ENCODE measurements at regions not wholly inside any gene's neighbourhood (a gene's known extent, or its start where the extent isn't known, plus 50 kb on each side); places are given as distances from the start of the nearest gene placed in this dataset.
A peak's percentile ranks its signal among the peaks of the same experiment; 100 is the strongest.
"Not testable (repeated sequence)": the region's sequence is repeated elsewhere in the genome, so short reads cannot be mapped to it uniquely, and the experiment has no call there.

- H3K4me3 ChIP-seq (ENCODE audit: low read depth in 1 of 5, low read length in 5 of 5) = no peak overlapping the region
- H3K9me3 ChIP-seq (ENCODE audit: control insufficient read depth in 5 of 5, low read length in 5 of 5) = no peaks in the 10 kb centered on the region
- H3K4me1 ChIP-seq (ENCODE audit: control insufficient read depth in 5 of 5, insufficient read depth in 5 of 5, low read length in 5 of 5) = no peaks in the 10 kb centered on the region
- no peak overlapping the region for H3K27ac ChIP-seq (ENCODE audit: low read depth, low read length)
- H3K36me3 ChIP-seq (ENCODE audit: control insufficient read depth in 5 of 5, insufficient read depth in 5 of 5, low read length in 5 of 5) = no peaks in the 10 kb centered on the region
- H3K9ac ChIP-seq (ENCODE audit: low read length in 5 of 5) = no peak overlapping the region
- no peaks in the 10 kb centered on the region for H3K27me3 ChIP-seq (ENCODE audit: control insufficient read depth in 5 of 5, insufficient read depth in 4 of 5, low read length in 5 of 5)
Observed at GRCh38 chr6:141906569-141907080, 226.1 kb upstream of the GJE1 start.

GRCh38 chr6:141890661-141891060 lies 242.1 kb upstream of the GJE1 start:
- H3K4me1 ChIP-seq (ENCODE audit: control insufficient read depth in 5 of 5, insufficient read depth in 5 of 5, low read length in 5 of 5) = no peaks in the 10 kb centered on the region
- peaks cover 0 to 10% (median 3%) of the 10 kb centered on the region in 5 donors for H3K9me3 ChIP-seq (ENCODE audit: control insufficient read depth in 5 of 5, low read length in 5 of 5)
- H3K27ac ChIP-seq (ENCODE audit: low read depth, low read length) = no peak overlapping the region
- H3K36me3 ChIP-seq (ENCODE audit: control insufficient read depth in 5 of 5, insufficient read depth in 5 of 5, low read length in 5 of 5) = no peaks in the 10 kb centered on the region
- H3K27me3 ChIP-seq (ENCODE audit: control insufficient read depth in 5 of 5, insufficient read depth in 4 of 5, low read length in 5 of 5) = no peaks in the 10 kb centered on the region
- H3K4me3 ChIP-seq (ENCODE audit: low read depth in 1 of 5, low read length in 5 of 5) = no peak overlapping the region
- no peak overlapping the region for H3K9ac ChIP-seq (ENCODE audit: low read length in 5 of 5)

- no peaks in the 10 kb centered on the region for H3K4me1 ChIP-seq (ENCODE audit: control insufficient read depth in 5 of 5, insufficient read depth in 5 of 5, low read length in 5 of 5)
- H3K9ac ChIP-seq (ENCODE audit: low read length in 5 of 5) = no peak overlapping the region
- no peak overlapping the region for H3K27ac ChIP-seq (ENCODE audit: low read depth, low read length)
- no peaks in the 10 kb centered on the region for H3K36me3 ChIP-seq (ENCODE audit: control insufficient read depth in 5 of 5, insufficient read depth in 5 of 5, low read length in 5 of 5)
- H3K9me3 ChIP-seq (ENCODE audit: control insufficient read depth in 5 of 5, low read length in 5 of 5) = peaks cover 0 to 21% (median 7%) of the 10 kb centered on the region in 5 donors
- H3K4me3 ChIP-seq (ENCODE audit: low read depth in 1 of 5, low read length in 5 of 5) = no peak overlapping the region
- no peaks in the 10 kb centered on the region for H3K27me3 ChIP-seq (ENCODE audit: control insufficient read depth in 5 of 5, insufficient read depth in 4 of 5, low read length in 5 of 5)
Observed at GRCh38 chr6:141884850-141885249, 247.9 kb upstream of the GJE1 start.

- Histone ChIP-seq H3K9ac (ENCODE audit: low read length in 5 of 5) (no peak overlapping the region), H3K4me1 (ENCODE audit: control insufficient read depth in 5 of 5, insufficient read depth in 5 of 5, low read length in 5 of 5) (peaks cover 0 to 29% (median 9%) of the 10 kb centered on the region in 5 donors), H3K4me3 (ENCODE audit: low read depth in 1 of 5, low read length in 5 of 5) (peak overlapping the region in 1 of 5 donors; percentile 5), H3K27me3 (ENCODE audit: control insufficient read depth in 5 of 5, insufficient read depth in 4 of 5, low read length in 5 of 5) (no peaks in the 10 kb centered on the region), H3K9me3 (ENCODE audit: control insufficient read depth in 5 of 5, low read length in 5 of 5) (no peaks in the 10 kb centered on the region), H3K27ac (ENCODE audit: low read depth, low read length) (no peak overlapping the region), H3K36me3 (ENCODE audit: control insufficient read depth in 5 of 5, insufficient read depth in 5 of 5, low read length in 5 of 5) (no peaks in the 10 kb centered on the region)
Observed at GRCh38 chr6:141878686-141879085, 254.0 kb upstream of the GJE1 start.

GRCh38 chr6:141877275-141877983 lies 255.3 kb upstream of the GJE1 start:
- peak overlapping the region; percentile 32 for H3K27ac ChIP-seq (ENCODE audit: low read depth, low read length)
- no peaks in the 10 kb centered on the region for H3K36me3 ChIP-seq (ENCODE audit: control insufficient read depth in 5 of 5, insufficient read depth in 5 of 5, low read length in 5 of 5)
- H3K9me3 ChIP-seq (ENCODE audit: control insufficient read depth in 5 of 5, low read length in 5 of 5) = no peaks in the 10 kb centered on the region
- no peaks in the 10 kb centered on the region for H3K27me3 ChIP-seq (ENCODE audit: control insufficient read depth in 5 of 5, insufficient read depth in 4 of 5, low read length in 5 of 5)
- H3K4me1 ChIP-seq (ENCODE audit: control insufficient read depth in 5 of 5, insufficient read depth in 5 of 5, low read length in 5 of 5) = peaks cover 0 to 29% (median 9%) of the 10 kb centered on the region in 5 donors
- H3K4me3 ChIP-seq (ENCODE audit: low read depth in 1 of 5, low read length in 5 of 5) = no peak overlapping the region
- H3K9ac ChIP-seq (ENCODE audit: low read length in 5 of 5) = no peak overlapping the region

GRCh38 chr6:141874930-141875602 lies 257.7 kb upstream of the GJE1 start:
- H3K27ac ChIP-seq (ENCODE audit: low read depth, low read length) = peak overlapping the region; percentile 74
- H3K9ac ChIP-seq (ENCODE audit: low read length in 5 of 5) = no peak overlapping the region
- no peaks in the 10 kb centered on the region for H3K36me3 ChIP-seq (ENCODE audit: control insufficient read depth in 5 of 5, insufficient read depth in 5 of 5, low read length in 5 of 5)
- H3K9me3 ChIP-seq (ENCODE audit: control insufficient read depth in 5 of 5, low read length in 5 of 5) = no peaks in the 10 kb centered on the region
- peak overlapping the region in 2 of 5 donors; percentile 41 for H3K4me3 ChIP-seq (ENCODE audit: low read depth in 1 of 5, low read length in 5 of 5)
- H3K27me3 ChIP-seq (ENCODE audit: control insufficient read depth in 5 of 5, insufficient read depth in 4 of 5, low read length in 5 of 5) = no peaks in the 10 kb centered on the region
- H3K4me1 ChIP-seq (ENCODE audit: control insufficient read depth in 5 of 5, insufficient read depth in 5 of 5, low read length in 5 of 5) = peaks cover 0 to 29% (median 9%) of the 10 kb centered on the region in 5 donors

- H3K9me3 ChIP-seq (ENCODE audit: control insufficient read depth in 5 of 5, low read length in 5 of 5); H3K9ac ChIP-seq (ENCODE audit: low read length in 5 of 5); H3K27ac ChIP-seq (ENCODE audit: low read depth, low read length); H3K36me3 ChIP-seq (ENCODE audit: control insufficient read depth in 5 of 5, insufficient read depth in 5 of 5, low read length in 5 of 5); H3K4me3 ChIP-seq (ENCODE audit: low read depth in 1 of 5, low read length in 5 of 5); H3K27me3 ChIP-seq (ENCODE audit: control insufficient read depth in 5 of 5, insufficient read depth in 4 of 5, low read length in 5 of 5): not testable (repeated sequence)
- peaks cover 0 to 10% (median 2%) of the 10 kb centered on the region in 5 donors for H3K4me1 ChIP-seq (ENCODE audit: control insufficient read depth in 5 of 5, insufficient read depth in 5 of 5, low read length in 5 of 5)
Observed at GRCh38 chr6:141869509-141869908, 263.2 kb upstream of the GJE1 start.

- Histone ChIP-seq H3K36me3 (ENCODE audit: control insufficient read depth in 5 of 5, insufficient read depth in 5 of 5, low read length in 5 of 5) (no peaks in the 10 kb centered on the region), H3K9ac (ENCODE audit: low read length in 5 of 5) (no peak overlapping the region), H3K27ac (ENCODE audit: low read depth, low read length) (no peak overlapping the region), H3K27me3 (ENCODE audit: control insufficient read depth in 5 of 5, insufficient read depth in 4 of 5, low read length in 5 of 5) (no peaks in the 10 kb centered on the region), H3K4me1 (ENCODE audit: control insufficient read depth in 5 of 5, insufficient read depth in 5 of 5, low read length in 5 of 5) (peaks cover 0 to 8% (median 0%) of the 10 kb centered on the region in 5 donors), H3K9me3 (ENCODE audit: control insufficient read depth in 5 of 5, low read length in 5 of 5) (no peaks in the 10 kb centered on the region), H3K4me3 (ENCODE audit: low read depth in 1 of 5, low read length in 5 of 5) (no peak overlapping the region)
Observed at GRCh38 chr6:141867767-141868166, 265.0 kb upstream of the GJE1 start.

- Histone ChIP-seq H3K9me3 (ENCODE audit: control insufficient read depth in 5 of 5, low read length in 5 of 5) (no peaks in the 10 kb centered on the region), H3K9ac (ENCODE audit: low read length in 5 of 5) (no peak overlapping the region), H3K4me1 (ENCODE audit: control insufficient read depth in 5 of 5, insufficient read depth in 5 of 5, low read length in 5 of 5) (peaks cover 0 to 8% (median 0%) of the 10 kb centered on the region in 5 donors), H3K36me3 (ENCODE audit: control insufficient read depth in 5 of 5, insufficient read depth in 5 of 5, low read length in 5 of 5) (no peaks in the 10 kb centered on the region), H3K27ac (ENCODE audit: low read depth, low read length) (peak overlapping the region; percentile 27), H3K27me3 (ENCODE audit: control insufficient read depth in 5 of 5, insufficient read depth in 4 of 5, low read length in 5 of 5) (no peaks in the 10 kb centered on the region), H3K4me3 (ENCODE audit: low read depth in 1 of 5, low read length in 5 of 5) (no peak overlapping the region)
Observed at GRCh38 chr6:141866731-141867497, 265.8 kb upstream of the GJE1 start.

GRCh38 chr6:141851063-141851462 lies 281.7 kb upstream of the GJE1 start:
- Histone ChIP-seq H3K4me1 (ENCODE audit: control insufficient read depth in 5 of 5, insufficient read depth in 5 of 5, low read length in 5 of 5) (no peaks in the 10 kb centered on the region), H3K4me3 (ENCODE audit: low read depth in 1 of 5, low read length in 5 of 5) (no peak overlapping the region), H3K27ac (ENCODE audit: low read depth, low read length) (no peak overlapping the region), H3K36me3 (ENCODE audit: control insufficient read depth in 5 of 5, insufficient read depth in 5 of 5, low read length in 5 of 5) (no peaks in the 10 kb centered on the region), H3K9ac (ENCODE audit: low read length in 5 of 5) (no peak overlapping the region), H3K9me3 (ENCODE audit: control insufficient read depth in 5 of 5, low read length in 5 of 5) (no peaks in the 10 kb centered on the region), H3K27me3 (ENCODE audit: control insufficient read depth in 5 of 5, insufficient read depth in 4 of 5, low read length in 5 of 5) (no peaks in the 10 kb centered on the region)
